ENCODE measurements at regions not wholly inside any gene's neighbourhood (a gene's known extent, or its start where the extent isn't known, plus 50 kb on each side); places are given as distances from the start of the nearest gene placed in this dataset.
"Not testable (repeated sequence)": the region's sequence is repeated elsewhere in the genome, so short reads cannot be mapped to it uniquely, and the experiment has no call there.

DNA sequence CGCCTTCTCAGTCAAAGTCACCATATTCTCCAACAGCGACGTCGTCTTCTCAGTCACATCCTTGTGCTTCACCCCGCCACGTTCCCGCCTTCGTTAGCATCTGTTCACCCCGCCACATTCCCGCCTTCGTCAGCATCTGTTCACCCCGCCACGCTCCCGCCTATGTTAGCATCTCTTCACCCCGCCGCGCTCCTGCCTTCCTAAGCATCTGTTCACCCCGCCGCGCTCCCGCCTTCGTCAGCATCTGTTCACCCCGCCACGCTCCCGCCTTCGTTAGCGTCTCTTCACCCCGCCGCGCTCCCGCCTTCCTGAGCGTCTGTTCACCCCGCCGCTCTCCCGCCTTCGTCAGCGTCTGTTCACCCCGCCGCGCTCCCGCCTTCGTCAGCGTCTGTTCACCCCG, 816.4 kb upstream of the TPTE start:
- DNase-seq: not testable (repeated sequence)

DNA sequence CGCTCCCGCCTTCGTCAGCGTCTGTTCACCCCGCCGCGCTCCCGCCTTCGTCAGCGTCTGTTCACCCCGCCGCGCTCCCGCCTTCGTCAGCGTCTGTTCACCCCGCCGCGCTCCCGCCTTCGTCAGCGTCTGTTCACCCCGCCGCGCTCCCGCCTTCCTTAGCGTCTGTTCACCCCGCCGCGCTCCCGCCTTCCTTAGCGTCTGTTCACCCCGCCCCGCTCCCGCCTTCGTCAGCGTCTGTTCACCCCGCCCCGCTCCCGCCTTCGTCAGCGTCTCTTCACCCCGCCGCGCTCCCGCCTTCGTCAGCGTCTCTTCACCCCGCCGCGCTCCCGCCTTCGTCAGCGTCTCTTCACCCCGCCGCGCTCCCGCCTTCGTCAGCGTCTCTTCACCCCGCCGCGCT, 815.9 kb upstream of the TPTE start:
- DNase-seq: not testable (repeated sequence)

DNA sequence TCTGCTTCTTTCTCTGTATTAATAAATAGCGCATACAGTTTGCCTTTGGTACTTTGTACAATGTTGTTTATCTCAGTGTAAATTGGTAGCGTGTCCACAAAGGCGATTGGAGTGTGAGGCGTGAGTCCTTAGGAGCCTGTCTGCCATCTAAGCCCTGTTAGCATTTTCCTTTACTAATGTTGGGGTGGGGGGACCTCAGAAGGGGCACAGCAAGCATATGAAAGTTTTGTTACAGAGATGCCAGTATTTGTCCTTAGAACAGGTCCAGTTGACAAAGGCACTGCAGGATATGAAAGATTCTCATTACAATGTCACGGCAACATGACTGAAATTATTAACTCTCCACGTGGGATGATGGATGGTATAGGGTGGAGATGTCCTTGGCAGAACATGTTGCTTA, 796.8 kb upstream of the TPTE start:
- DNase-seq: not testable (repeated sequence)

DNA sequence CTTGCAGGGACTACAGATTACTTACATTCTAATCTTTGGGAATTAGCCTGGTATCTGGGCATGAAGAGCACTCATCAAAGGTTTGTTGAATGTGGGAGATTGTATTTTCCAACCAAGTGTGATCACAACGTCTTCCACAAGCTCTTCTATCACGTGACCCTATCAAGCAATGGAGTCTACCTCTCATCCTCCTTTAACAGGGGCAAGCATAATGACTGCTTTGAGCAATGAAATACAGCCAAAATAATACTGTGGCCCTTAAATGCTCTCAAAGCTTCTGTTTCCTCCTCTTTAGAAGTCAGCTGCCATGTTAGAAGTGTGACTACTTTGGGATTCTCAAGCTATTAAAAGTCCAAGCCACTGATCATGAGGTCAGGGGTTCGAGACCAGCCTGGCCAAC, 794.2 kb upstream of the TPTE start:
- DNase-seq: not testable (repeated sequence)

DNA sequence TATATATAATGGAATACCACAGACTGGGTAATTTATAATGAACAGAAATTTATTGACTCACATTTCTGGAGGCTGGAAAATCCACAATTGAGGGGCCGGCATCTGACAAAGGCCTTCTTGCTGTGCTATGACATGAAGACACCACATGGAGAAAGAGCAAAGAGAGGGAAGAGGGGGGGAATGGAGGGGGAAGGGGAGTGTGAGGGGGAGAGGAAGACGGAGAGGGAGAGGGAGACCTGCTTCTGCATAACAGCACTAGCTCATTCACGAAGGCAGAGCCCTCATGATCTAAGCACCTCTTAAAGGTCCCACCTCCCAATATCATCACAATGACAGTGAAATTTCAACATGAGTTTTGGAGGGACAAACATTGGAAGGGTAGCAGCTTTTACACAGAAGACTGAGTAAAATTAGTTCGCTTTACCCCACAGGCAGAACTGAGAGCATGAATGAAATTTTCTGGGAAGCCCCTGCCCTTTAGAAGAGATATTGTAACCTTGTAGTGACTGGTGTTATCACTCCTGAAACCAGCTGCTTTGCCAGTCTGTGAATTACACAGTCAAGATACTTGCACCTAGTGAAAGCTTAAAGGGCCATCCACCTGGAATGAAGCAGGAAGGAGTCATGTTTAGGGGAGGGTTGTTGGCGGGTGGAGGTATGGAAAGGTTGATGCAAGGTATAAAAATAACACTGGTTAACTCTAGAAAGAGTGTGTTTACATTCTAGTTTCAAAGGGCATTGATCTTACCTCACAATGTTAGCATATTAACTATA, 793.0 kb upstream of the TPTE start:
- not testable (repeated sequence) for DNase-seq

DNA sequence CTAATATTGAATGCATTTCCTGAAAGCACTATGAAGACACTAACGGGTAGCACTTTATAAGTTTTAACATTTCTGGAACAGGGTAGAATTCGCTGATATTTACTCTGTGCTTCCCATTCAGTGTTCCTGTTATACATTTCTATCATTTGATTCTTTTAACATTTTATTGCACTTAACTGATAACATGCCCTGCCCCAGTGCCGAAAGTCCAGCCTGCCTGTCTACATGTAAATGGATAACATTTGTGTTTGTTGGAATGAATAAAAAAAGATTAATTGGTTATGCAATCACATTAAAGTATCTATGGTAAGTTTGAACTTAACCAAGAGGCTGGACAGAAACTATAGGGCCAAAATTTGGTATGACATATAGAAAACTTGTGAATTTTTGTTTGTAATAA, 790.5 kb upstream of the TPTE start:
- no peak for DNase-seq

DNA sequence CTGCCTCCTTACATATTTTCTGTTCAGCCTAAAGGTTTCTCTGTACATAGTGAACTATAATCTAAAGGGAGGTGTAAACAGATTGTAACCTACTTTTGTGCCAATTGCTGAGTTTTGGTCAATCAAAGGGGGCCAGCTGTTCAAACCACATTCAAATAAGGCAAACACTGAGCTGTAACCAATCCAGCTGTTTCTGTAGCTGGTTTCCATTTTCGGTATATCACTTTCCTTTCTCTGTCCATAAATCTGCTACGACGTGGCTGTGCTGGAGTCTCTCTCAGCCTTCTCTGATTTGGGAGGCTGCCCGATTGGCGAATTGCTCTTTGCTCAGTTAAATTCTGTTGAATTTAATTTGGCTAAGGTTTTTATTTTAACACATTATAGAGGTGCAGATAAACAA, 790.1 kb upstream of the TPTE start:
- DNase-seq: not testable (repeated sequence)

DNA sequence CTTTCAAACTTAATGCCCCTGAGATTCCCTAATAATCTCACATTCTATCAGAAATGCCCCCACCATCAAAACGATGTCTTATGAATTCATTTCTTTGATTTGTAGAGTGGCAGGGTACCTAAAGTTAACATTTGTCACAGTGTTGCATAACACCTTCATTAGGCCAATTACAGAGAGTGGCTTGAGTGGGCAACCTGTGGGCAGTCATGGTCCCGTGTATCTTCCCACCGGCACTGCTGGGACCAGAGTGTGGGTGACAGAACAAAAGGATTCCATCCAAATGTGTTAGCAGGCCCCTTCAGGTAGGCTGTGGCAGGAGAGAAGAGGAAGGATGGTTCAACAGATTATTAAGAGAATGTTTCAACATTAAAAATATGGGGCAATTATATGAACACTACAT, 788.8 kb upstream of the TPTE start:
- DNase-seq: not testable (repeated sequence)

DNA sequence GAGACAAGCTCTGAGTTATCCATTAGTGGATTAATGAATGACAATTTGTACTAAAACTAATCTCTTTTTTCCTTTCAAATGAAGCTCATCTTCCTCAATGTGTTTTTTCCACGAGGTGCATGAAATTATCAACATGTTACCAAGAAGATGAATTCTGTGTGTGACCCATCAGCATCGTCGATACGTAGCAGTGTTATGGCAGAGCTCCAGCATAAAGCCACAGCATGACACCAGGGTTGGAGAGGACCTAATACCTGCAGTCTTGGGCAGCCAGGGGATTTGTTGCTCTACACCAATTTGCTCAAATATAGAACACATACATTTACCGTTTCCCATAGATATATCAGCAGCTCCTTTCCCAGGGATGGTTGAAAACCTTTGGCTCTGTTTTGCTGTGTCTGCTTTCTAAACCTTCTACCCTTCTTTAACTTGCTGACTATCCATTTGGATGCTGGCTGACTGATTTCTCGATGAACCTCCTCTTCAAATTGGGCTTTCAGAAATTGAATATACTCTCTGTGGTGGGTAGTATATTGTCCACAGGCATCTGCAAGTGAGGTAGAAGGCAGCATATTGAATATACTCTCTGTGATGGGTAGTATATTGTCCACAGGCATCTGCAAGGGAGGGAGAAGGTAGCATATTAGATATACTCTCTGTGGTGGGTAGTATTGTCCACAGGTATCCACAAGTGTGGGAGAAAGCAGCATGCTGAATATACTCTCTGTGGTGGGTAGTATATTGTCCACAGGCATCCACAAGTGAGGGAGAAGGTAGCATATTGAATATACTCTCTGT, 787.4 kb upstream of the TPTE start:
- not testable (repeated sequence) for DNase-seq

DNA sequence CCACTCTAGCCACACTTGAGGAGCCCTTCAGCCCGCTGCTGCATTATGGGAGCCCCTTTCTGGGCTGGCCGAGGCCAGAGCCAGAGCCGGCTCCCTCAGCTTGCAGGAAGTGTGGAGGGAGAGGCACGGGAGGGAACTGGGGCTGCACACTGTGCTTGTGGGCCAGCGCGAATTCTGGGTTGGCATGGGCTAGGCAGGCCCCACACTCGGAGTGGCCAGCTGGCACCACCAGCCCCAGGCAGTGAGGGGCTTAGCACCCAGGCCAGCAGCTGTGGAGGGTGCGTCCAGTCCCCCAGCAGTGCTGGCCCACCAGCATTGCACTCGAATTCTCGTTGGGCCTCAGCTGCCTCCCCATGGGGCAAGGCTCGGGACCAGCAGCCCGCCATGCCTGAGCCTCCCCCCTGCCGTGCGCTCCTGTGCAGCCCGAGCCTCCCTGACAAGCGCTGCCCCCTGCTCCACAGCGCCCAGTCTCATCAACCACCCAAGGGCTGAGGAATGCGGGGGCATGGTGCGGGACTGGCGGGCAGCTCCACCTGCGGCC, 785.9 kb upstream of the TPTE start:
- no peak for DNase-seq

DNA sequence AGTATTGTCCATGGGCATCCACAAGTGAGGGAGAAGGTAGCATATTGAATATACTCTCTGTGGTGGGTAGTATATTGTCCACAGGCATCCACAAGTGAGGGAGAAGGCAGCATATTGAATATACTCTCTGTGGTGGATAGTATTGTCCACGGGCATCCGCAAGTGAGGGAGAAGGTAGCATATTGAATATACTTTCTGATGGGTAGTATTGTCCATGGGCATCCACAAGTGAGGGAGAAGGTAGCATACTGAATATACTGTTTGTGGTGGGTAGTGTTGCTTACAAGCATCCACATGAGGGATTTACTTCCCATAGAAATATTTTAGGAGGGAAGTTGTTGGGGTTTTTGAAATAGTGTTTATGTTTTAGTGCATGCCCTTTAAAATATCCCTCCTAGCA, 784.1 kb upstream of the TPTE start:
- DNase-seq: not testable (repeated sequence)

DNA sequence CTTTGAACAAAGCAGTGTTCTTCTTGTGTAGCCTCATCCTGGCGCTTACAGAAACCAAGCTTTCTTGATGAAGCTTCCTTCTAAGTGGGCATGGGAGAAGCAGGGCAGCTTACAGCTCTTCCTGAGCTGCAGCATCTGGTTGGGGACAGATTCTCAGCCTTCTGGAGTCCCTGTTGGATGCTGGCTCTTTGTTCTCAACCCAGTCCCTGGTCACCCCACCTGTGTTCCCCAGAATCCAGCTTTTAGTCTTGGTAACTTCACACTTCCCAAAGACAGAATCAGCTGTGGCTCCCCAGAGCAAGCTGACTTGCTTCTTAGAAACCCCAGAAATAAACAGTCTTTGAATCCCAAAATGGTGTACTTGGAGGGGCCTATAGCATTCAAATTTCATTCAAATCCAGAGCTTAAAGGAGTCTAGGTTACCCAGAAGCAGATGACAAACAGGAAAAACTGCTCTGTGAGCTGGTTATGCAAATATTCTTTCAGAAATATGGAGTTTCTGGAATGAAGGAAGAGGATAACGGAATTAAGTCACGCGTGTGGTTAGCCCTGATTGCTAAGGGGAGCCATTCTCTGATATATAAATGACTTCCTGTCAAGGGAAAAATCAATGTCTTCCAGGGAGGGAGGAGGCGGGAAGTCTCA, 783.4 kb upstream of the TPTE start:
- DNase-seq: not testable (repeated sequence)

DNA sequence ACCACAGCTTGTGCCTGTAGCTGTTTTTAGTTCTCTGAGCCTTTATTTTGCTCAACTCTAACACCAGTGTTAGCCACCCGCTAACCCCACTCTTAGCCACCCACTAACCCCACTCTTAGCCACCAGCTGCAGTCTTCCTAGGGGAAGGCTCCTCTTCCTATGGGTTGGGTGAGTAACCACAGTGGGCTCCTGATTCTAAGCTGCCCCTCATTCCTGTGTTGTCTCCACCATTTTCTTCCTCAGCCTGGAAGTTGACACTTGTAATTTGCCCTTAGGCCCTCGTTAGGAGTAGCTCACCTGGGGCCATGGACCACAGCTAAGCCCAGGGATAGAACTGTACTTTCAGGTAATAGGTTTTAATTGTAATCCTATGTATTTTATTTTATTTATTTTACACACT, 782.9 kb upstream of the TPTE start:
- no peak for DNase-seq

DNA sequence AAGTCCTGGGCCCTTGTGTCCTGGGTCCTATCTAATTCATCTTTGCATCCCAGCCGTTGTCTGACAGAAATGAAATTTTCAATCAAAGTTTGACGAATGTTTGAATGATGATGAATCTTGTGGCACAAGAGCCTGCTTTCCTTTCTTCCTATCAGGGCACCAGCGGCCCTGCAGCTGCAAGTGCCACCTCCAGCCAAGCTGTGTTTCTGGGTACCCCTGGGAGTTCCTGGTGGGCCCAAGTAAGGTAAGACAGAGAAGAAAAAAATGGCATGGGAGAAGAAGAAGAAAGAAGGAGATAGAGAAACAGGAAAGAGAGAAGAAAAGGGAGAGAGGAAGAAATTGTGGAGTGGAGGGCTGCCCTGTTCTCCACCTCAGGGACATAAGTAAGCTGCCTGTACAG, 782.1 kb upstream of the TPTE start:
- no peak for DNase-seq

DNA sequence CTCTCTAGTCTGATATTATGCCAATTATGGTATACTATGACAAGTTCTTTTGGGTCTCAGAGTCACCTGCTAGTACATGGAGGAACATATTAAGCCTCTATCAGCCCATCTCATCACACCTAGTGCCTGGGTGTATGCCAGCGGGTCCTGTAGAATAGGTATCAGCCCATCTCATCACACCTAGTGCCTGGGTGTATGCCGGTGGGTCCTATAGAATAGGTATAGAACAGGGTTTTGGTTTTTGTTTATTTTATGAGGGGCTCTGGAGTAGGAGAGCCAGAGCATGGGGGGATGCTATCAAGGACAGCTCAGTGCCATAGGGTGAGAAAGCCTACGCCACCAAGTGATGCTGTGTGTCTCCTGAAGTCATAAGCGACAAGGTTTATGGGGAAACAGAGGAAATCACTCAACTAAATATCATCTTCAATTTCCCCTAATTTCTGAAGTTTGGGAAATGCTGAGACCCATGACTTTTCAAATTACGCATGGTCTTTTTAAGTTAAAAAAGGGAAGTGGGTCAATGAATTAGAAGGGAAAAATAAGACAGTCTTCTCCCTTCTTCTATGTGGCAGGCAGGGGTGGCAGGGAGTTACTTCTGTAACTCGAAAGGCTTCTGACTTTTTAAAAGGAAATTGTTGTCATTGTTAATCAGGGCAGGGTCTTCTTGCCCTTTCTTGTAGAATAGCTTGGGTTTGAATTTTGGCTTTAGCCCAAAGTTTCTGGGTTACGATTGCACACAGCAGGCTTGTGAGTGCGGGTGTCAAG, 781.0 kb upstream of the TPTE start:
- not testable (repeated sequence) for DNase-seq

DNA sequence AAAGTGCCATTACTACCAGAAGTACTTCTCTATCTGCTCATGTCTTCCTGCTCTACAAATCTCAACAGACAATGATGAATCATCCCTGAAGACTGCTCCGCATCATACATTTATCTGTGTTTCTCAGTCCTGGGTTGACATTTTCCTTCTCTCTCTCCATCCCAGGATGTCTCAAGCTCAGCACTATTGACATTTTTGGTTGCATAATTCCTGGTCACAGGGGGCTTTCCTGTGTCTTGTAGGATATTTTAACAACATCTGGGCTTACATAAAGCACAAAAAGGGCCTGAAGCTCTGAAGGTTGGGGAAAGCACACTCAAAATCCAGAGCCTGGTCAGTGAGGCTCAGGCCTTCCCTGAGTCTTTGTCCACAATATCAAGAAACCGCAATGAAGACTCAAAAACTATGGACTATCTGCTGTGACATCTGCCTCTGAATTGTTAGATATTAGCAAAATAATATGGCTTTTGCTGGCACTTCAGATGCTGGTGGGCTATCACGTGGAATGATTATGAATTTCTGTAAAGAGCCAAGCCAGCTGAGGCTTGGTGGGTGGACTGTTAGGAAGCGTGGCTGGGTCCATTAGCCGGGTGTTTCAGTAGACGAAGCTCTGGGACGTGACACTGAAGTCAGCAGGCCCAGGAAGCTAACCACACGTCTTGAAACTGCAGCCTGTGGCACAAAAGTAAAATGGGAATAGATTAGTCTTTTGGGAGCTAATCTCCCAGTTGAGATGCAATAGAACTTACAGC, 780.2 kb upstream of the TPTE start:
- DNase-seq: not testable (repeated sequence)

DNA sequence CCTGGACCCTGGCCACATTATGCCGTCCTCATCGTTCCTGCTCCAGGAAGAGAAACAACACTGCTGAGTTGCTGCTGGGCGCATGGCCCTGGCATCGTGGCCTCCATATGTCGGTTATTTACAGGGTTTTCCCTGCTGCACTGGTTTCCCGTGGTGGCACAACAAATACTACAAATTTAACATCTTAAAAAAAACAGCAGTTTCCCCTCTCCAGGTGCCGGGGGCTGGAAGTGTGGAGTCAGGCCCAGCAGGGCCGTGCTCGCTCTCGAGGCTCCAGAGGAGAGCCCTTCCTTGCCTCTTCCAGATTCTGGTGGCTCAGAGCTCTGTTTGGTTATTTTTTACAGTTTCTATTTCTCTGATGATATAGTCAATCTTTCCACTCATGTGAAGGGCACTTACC, 777.8 kb upstream of the TPTE start:
- not testable (repeated sequence) for DNase-seq

DNA sequence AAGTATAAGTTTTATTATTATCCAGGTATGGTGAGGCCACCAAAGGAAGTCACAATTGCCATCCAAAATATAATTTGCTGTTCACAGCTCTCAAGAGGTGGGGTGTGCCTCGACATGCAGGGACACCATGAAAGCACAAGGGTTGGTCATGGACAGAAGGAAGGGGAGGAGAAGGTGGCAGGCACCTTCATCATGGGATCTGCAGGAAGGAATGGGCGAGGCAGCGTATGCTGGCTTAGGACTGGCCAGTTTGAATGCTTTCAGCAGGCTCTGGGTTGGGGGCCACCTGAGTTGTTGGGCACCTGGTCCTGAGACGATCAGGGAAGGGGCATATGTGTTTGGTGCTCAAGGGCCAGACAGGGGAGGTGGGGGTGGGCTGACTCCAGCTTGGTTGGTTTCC, 777.2 kb upstream of the TPTE start:
- not testable (repeated sequence) for DNase-seq

DNA sequence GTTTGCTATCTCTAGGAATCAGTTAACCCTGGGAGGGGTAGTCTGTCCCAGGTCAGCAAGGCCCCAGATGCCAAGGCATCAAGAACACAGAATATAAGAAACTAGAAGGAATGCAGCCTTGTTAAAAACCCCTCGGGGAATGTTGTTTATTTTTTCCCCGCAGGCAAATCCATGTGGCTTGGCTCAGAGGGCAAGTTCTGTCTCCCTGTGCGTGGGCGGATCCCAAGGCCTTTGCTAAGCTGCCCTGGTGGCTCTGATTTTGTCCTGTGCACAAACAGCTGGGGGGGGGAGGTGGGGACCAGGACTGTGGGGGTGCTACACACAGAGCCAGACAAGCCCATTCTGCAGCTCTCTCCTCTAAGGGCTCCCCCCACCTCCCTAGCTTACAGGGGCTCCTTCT, 776.8 kb upstream of the TPTE start:
- not testable (repeated sequence) for DNase-seq

DNA sequence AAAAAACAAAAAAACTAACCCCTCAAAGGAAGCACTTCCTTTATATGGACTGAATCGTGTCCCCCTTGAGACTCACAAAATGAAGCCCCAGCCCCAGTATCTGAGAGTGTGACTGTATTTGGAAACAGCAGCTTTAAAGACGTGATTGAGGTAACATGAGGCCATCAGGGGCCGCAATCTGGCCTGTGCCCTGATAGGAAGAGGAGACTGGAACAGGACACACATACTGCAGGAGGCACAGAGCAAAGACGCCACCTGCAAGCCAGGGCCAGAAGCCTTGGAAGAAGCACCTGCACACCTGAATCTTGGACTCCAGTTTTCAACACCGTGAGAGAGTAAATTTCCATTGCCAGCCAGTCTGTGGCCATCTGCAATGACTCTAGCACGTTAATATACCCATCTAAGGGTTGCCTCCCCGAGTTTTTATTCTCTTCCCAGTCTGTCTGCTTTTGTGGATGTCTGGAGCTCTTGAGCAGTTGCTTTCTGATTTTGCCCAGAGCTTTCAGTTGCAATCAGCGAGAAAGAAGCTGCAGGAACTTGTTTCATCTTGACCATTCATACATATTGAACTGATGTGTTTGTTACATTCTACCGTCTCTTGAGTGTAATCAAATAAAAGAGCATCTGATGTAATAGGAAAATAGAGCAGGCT, 775.8 kb upstream of the TPTE start:
- DNase-seq: not testable (repeated sequence)

DNA sequence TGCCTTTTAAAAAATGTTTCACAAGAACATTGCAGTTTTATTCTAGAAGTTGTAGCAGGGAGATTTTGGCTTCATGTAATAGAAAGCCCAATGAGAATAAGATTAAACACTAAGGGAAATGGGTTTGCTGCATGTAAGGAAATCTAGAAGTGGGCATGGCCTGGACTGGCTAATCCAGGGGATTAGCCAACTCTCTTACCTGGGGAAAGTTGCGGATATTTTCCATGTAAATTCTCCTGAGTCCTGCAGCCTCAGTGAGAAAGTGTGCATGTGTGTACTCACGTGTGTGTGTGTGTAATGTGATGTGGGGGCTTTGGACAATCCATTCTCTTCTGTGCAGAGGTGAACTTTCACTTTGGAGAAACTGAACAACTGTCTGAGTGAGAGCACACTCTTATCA, 775.1 kb upstream of the TPTE start:
- DNase-seq: not testable (repeated sequence)

All from NCI-H1417 (cell line).